SK-N-SH (cell line): ENCODE measurements at regions not wholly inside any gene's neighbourhood (a gene's known extent, or its start where the extent isn't known, plus 50 kb on each side); places are given as distances from the start of the nearest gene placed in this dataset.

Experiments
- CTCF ChIA-PET: fragments of 300-600, 350-600 bp; formaldehyde crosslinking; extraction: SDS; loops from one replicate; lab custom pipeline; 2021; lab: Yijun Ruan, JAX
- POLR2A ChIA-PET: fragments of 350-600 bp; sonication (Branson Sonifier 250); formaldehyde crosslinking; extraction: SDS; loops from one replicate; lab custom pipeline; 2020; ENCODE audit warnings: antibody characterized with exemption, inconsistent platforms; lab: Yijun Ruan, JAX
- DNase-seq: peaks from one replicate; pipeline ENCODE4 v3.0.0; 2012
- H2AFZ ChIP-seq: fragments of 200-600 bp; sonication (generic); 2 replicates; pipeline ENCODE4 v1.8.1; 2016; ENCODE audit warnings: antibody characterized with exemption, mild to moderate bottlenecking, low read depth
- H3F3A ChIP-seq: fragments of 200-600 bp; sonication (generic); replicated peaks from 2 replicates; pipeline ENCODE3; 2016; ENCODE audit warnings: antibody characterized with exemption, mild to moderate bottlenecking; ENCODE audit not compliant: insufficient read depth
- H3K27ac ChIP-seq, 2 experiments: fragments of 200-500 bp in 1 of 2; fragments of 200-600 bp in 1 of 2; sonication (Bioruptor generic) in 1 of 2; sonication (generic), shearing (Covaris generic) in 1 of 2; 2 replicates each; pipeline versions ENCODE4 v1.5.1 to v1.6.1; 2014 to 2016; ENCODE audit warnings: low read depth in 2 of 2, inconsistent platforms in 1 of 2, low read length in 1 of 2, mild to moderate bottlenecking in 1 of 2, mixed read lengths in 1 of 2
- H3K27me3 ChIP-seq: fragments of 200-600 bp; sonication (generic), shearing (Covaris generic); 2 replicates; pipeline ENCODE4 v1.6.1; 2016; ENCODE audit warnings: mixed run types; ENCODE audit not compliant: insufficient read depth
- H3K36me3 ChIP-seq, 2 experiments: fragments of 200-500 bp in 1 of 2; fragments of 200-600 bp in 1 of 2; sonication (Bioruptor generic) in 1 of 2; sonication (generic) in 1 of 2; replicated peaks in 1 of 2; 2 replicates each; pipeline versions ENCODE3 to v1.5.1; 2014 to 2016; ENCODE audit warnings: low read length in 1 of 2, mild to moderate bottlenecking in 1 of 2; ENCODE audit not compliant: insufficient read depth in 2 of 2, control insufficient read depth in 1 of 2
- H3K4me1 ChIP-seq, 2 experiments: fragments of 200-500 bp in 1 of 2; fragments of 200-600 bp in 1 of 2; sonication (Bioruptor generic) in 1 of 2; sonication (generic), shearing (Covaris generic) in 1 of 2; 2 replicates each; pipeline versions ENCODE4 v1.5.1 to v1.6.1; 2014 to 2016; ENCODE audit warnings: low read depth in 1 of 2, low read length in 1 of 2, mixed run types in 1 of 2; ENCODE audit not compliant: insufficient read depth in 2 of 2, control insufficient read depth in 1 of 2
- H3K4me2 ChIP-seq: fragments of 200-600 bp; sonication (generic), shearing (Covaris generic); 2 replicates; pipeline ENCODE4 v1.6.1; 2017; ENCODE audit warnings: mixed run types
- H3K4me3 ChIP-seq, 2 experiments: fragments of 200-500 bp in 1 of 2; fragments of 200-600 bp in 1 of 2; sonication (Bioruptor generic) in 1 of 2; sonication (generic), shearing (Covaris generic) in 1 of 2; 2 replicates each; pipeline versions ENCODE4 v1.5.1 to v1.8.1; 2014 to 2016; ENCODE audit warnings: low read depth in 2 of 2, inconsistent platforms in 1 of 2, low read length in 1 of 2, mild to moderate bottlenecking in 1 of 2, mixed read lengths in 1 of 2, moderate library complexity in 1 of 2
- H3K79me2 ChIP-seq: fragments of 200-600 bp; sonication (generic); 2 replicates; pipeline ENCODE4 v1.8.1; 2017; ENCODE audit warnings: mild to moderate bottlenecking; ENCODE audit not compliant: insufficient read depth
- H3K9ac ChIP-seq: fragments of 200-600 bp; sonication (generic); 2 replicates; pipeline ENCODE4 v1.6.1; 2017; ENCODE audit warnings: mixed run types
- H3K9me2 ChIP-seq: fragments of 200-600 bp; sonication (generic); 2 replicates; pipeline ENCODE4 v1.6.1; 2017; ENCODE audit warnings: mixed run types
- H3K9me3 ChIP-seq: fragments of 200-600 bp; sonication (generic); 2 replicates; pipeline ENCODE4 v1.6.1; 2017; ENCODE audit warnings: mixed run types, mild to moderate bottlenecking, moderate library complexity
- H4K20me1 ChIP-seq: fragments of 200-600 bp; sonication (generic); 2 replicates; pipeline ENCODE4 v1.6.1; 2017; ENCODE audit warnings: mild to moderate bottlenecking, mixed run types; ENCODE audit not compliant: insufficient read depth
- CHD2 ChIP-seq: fragments of 150-350 bp; IDR thresholded peaks from 2 replicates; pipeline ENCODE4 v1.6.1; 2018; ENCODE audit warnings: low read length; ENCODE audit not compliant: partially characterized antibody
- EP300 ChIP-seq, 2 experiments: IDR thresholded peaks; 2 replicates each; pipeline versions ENCODE4 v1.4.0 to v1.6.1; 2012; ENCODE audit warnings: borderline replicate concordance in 1 of 2, low read depth in 1 of 2, low read length in 1 of 2
- FOSL2 ChIP-seq: IDR thresholded peaks from 2 replicates; pipeline ENCODE4 v1.4.0; 2012; ENCODE audit warnings: low read depth, mild to moderate bottlenecking, moderate library complexity, borderline replicate concordance
- FOXJ3 ChIP-seq: sonication (generic); formaldehyde crosslinking; IDR thresholded peaks from 2 replicates; pipeline ENCODE4 v1.5.1; 2020; ENCODE audit warnings: mild to moderate bottlenecking, missing genetic modification reagents
- FOXM1 ChIP-seq: IDR thresholded peaks from 2 replicates; pipeline ENCODE4 v1.4.0; 2012; ENCODE audit warnings: low read depth, mild to moderate bottlenecking
- GATA2 ChIP-seq: sonication (generic); formaldehyde crosslinking; IDR thresholded peaks from 2 replicates; pipeline ENCODE4 v1.5.0; 2020; ENCODE audit warnings: mild to moderate bottlenecking, missing genetic modification reagents
- JUND ChIP-seq: IDR thresholded peaks from 2 replicates; pipeline ENCODE4 v1.4.0; 2012
- MXI1 ChIP-seq: IDR thresholded peaks from 2 replicates; pipeline ENCODE4 v1.6.1; 2012; ENCODE audit warnings: mild to moderate bottlenecking, low read depth, low read length, improper control_type of control experiment
- NRF1 ChIP-seq: IDR thresholded peaks from 2 replicates; pipeline ENCODE4 v1.6.1; 2012; ENCODE audit warnings: low read depth, mild to moderate bottlenecking, low read length
- POLR2AphosphoS5 ChIP-seq: IDR thresholded peaks from 2 replicates; pipeline ENCODE4 v1.6.1; 2012; ENCODE audit warnings: low read depth, low read length
- RCOR1 ChIP-seq: fragments of 150-350 bp; IDR thresholded peaks from 2 replicates; pipeline ENCODE4 v1.6.1; 2017; ENCODE audit warnings: antibody characterized with exemption, low read length
- RFX5 ChIP-seq: IDR thresholded peaks from 2 replicates; pipeline ENCODE4 v1.6.1; 2012; ENCODE audit warnings: mild to moderate bottlenecking, improper control_type of control experiment, low read length
- SMC3 ChIP-seq: IDR thresholded peaks from 2 replicates; pipeline ENCODE4 v1.6.1; 2012; ENCODE audit warnings: low read depth, low read length, improper control_type of control experiment
- TCF12 ChIP-seq: IDR thresholded peaks from 2 replicates; pipeline ENCODE4 v1.4.0; 2012
- TEAD4 ChIP-seq: IDR thresholded peaks from 2 replicates; pipeline ENCODE4 v1.4.0; 2012; ENCODE audit warnings: mild to moderate bottlenecking, borderline replicate concordance; ENCODE audit not compliant: insufficient read depth
- YY1 ChIP-seq: IDR thresholded peaks from 2 replicates; pipeline ENCODE4 v1.4.0; 2012; ENCODE audit warnings: low read depth, mild to moderate bottlenecking
- WGBS: methylation state at CpG from one replicate; pipeline ENCODE4 v1.1.6; 2017; ENCODE audit warnings: low lambda C conversion rate; 5-methylcytosine and 5-hydroxymethylcytosine counted together
- TF ChIP-seq, protein P1 (sequence below): fragments of 150-350 bp; IDR thresholded peaks from 2 replicates; pipeline ENCODE4 v1.6.1; 2016; ENCODE audit warnings: mild to moderate bottlenecking, low read depth, low read length
- TF ChIP-seq, protein P2 (sequence below): IDR thresholded peaks from 2 replicates; pipeline ENCODE4 v1.4.0; 2012; ENCODE audit warnings: low read depth, borderline replicate concordance
- TF ChIP-seq, protein P3 (sequence below): IDR thresholded peaks from 2 replicates; pipeline ENCODE4 v1.4.0; 2012; ENCODE audit warnings: low read depth, borderline replicate concordance
- TF ChIP-seq, protein P4 (sequence below): IDR thresholded peaks from 2 replicates; pipeline ENCODE4 v1.4.0; 2012; ENCODE audit warnings: low read depth
- TF ChIP-seq, protein P5 (sequence below): fragments of 150-350 bp; IDR thresholded peaks from 2 replicates; pipeline ENCODE4 v1.6.1; 2017; ENCODE audit warnings: antibody characterized with exemption, low read length, low read depth, borderline replicate concordance

DNA sequence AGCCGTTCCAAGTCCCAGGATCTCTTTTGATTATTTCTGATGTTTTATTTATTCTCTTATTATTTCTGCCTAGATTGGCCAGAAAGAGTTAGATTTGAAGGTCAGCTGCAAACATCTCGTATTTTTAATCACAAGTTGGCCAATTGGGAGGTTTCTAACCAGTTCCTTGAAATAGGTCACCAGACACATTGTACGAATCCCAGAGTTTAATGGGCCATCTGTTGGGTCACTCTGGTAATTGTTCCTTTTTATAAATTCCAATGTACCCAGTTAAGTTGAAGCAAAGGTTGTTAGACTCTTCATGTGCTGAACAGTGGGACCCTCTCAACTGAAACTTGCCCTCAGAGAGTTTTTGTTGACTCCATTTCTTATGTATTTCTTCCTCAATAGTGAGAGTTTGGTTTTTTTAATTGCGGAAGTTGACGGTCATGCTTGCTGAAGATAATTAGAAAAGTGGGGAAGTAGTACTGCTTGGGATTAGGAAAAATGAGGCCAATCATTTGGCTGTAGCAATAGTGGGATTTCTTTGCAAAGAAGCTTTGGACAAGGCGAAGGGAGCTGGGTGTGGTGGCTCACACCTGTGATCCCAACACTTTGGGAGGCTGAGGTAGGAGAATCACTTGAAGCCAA is 382.7 kb upstream of the RGS6 start:
- no peak for DNase-seq
- Histone ChIP-seq H3K9me3 (no peaks in the 10 kb centered on the region), H3K9me2 (no peaks in the 10 kb centered on the region)
- TF ChIP-seq SMC3: no peak
- TF ChIP-seq, protein P1, sequence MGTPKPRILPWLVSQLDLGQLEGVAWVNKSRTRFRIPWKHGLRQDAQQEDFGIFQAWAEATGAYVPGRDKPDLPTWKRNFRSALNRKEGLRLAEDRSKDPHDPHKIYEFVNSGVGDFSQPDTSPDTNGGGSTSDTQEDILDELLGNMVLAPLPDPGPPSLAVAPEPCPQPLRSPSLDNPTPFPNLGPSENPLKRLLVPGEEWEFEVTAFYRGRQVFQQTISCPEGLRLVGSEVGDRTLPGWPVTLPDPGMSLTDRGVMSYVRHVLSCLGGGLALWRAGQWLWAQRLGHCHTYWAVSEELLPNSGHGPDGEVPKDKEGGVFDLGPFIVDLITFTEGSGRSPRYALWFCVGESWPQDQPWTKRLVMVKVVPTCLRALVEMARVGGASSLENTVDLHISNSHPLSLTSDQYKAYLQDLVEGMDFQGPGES: no peak
- TF ChIP-seq RFX5: no peak
- no peak for TF ChIP-seq CHD2
- TF ChIP-seq, all 33 proteins: peak for 0
- Histone ChIP-seq H3K9ac (no peak overlapping the region), H3K79me2 (peaks cover 36% of the 10 kb centered on the region; the same call in 1 of the 2 replicates), H2AFZ (no peak overlapping the region), H3K4me2 (no peak overlapping the region), H4K20me1 (no peaks in the 10 kb centered on the region), H3K4me3 (no peak overlapping the region), H3K36me3 (peaks cover 0 to 12% of the 10 kb centered on the region in 2 experiments), H3F3A (peaks cover 9% of the 10 kb centered on the region), H3K27ac (no peak overlapping the region), H3K27me3 (no peaks in the 10 kb centered on the region), H3K4me1 (peaks cover 4 to 5% of the 10 kb centered on the region in 2 experiments; a peak in 2 of 4 replicates)
- CTCF ChIA-PET: interaction anchor here (0.5 kb wide), 1 partner anchor 448 kb away, joined by 3 read pairs; no protein-coding TSS in a partner anchor
- WGBS: 97% methylated on average over 6 of the region's 6 CpGs
- POLR2A ChIA-PET: no interaction called here

DNA sequence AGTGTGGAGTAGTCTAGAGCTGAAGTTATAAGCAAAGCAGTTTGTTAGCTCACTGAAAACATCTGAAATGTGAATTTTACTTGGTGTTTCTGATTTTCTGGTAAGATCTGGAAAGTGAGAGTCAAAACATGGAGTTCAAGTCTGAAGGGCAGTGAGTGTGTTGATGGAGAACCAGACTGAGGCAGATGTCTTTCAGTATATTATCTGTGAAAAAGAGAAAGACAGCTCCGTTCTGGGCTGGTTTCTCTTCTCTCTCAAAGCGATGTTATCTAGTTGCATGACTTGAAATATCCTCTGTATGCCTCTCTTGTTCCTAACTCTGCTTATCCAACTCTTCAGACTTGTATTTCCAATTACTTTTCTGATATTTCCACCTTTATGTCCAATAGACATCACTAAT is 381.9 kb upstream of the RGS6 start:
- TF ChIP-seq, protein P2, sequence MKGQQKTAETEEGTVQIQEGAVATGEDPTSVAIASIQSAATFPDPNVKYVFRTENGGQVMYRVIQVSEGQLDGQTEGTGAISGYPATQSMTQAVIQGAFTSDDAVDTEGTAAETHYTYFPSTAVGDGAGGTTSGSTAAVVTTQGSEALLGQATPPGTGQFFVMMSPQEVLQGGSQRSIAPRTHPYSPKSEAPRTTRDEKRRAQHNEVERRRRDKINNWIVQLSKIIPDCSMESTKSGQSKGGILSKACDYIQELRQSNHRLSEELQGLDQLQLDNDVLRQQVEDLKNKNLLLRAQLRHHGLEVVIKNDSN: no peak
- TF ChIP-seq GATA2 (CRISPR knock-in tag): no peak
- TF ChIP-seq, protein P1: no peak
- TF ChIP-seq TCF12: no peak
- TF ChIP-seq YY1: no peak
- no peak for TF ChIP-seq FOXJ3 (CRISPR knock-in tag)
- TF ChIP-seq MXI1: no peak
- no peak for TF ChIP-seq FOXM1
- TF ChIP-seq, protein P3, sequence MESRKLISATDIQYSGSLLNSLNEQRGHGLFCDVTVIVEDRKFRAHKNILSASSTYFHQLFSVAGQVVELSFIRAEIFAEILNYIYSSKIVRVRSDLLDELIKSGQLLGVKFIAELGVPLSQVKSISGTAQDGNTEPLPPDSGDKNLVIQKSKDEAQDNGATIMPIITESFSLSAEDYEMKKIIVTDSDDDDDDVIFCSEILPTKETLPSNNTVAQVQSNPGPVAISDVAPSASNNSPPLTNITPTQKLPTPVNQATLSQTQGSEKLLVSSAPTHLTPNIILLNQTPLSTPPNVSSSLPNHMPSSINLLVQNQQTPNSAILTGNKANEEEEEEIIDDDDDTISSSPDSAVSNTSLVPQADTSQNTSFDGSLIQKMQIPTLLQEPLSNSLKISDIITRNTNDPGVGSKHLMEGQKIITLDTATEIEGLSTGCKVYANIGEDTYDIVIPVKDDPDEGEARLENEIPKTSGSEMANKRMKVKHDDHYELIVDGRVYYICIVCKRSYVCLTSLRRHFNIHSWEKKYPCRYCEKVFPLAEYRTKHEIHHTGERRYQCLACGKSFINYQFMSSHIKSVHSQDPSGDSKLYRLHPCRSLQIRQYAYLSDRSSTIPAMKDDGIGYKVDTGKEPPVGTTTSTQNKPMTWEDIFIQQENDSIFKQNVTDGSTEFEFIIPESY: no peak
- TF ChIP-seq FOSL2: no peak
- TF ChIP-seq, protein P4, sequence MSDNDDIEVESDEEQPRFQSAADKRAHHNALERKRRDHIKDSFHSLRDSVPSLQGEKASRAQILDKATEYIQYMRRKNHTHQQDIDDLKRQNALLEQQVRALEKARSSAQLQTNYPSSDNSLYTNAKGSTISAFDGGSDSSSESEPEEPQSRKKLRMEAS: no peak
- no peak for TF ChIP-seq NRF1
- TF ChIP-seq TEAD4: no peak
- no peak for TF ChIP-seq RCOR1
- TF ChIP-seq POLR2AphosphoS5: no peak
- no peak for TF ChIP-seq JUND
- TF ChIP-seq EP300 (IDR thresholded peaks at IDR 0.05; ENCODE audit: borderline replicate concordance in 1 of 2, low read depth in 1 of 2, low read length in 1 of 2): no peak
- no peak for TF ChIP-seq CHD2
- TF ChIP-seq, protein P5, sequence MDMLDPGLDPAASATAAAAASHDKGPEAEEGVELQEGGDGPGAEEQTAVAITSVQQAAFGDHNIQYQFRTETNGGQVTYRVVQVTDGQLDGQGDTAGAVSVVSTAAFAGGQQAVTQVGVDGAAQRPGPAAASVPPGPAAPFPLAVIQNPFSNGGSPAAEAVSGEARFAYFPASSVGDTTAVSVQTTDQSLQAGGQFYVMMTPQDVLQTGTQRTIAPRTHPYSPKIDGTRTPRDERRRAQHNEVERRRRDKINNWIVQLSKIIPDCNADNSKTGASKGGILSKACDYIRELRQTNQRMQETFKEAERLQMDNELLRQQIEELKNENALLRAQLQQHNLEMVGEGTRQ: no peak
- Histone ChIP-seq H4K20me1 (no peaks in the 10 kb centered on the region), H3K4me3 (no peak overlapping the region), H3K79me2 (peaks cover 40% of the 10 kb centered on the region; the same call in 1 of the 2 replicates), H3K27ac (peak overlapping the region in 1 of 2 experiments; percentile 53; a peak in 2 of 4 replicates), H3K9me2 (no peaks in the 10 kb centered on the region), H3K4me1 (peaks cover 4 to 9% of the 10 kb centered on the region in 2 experiments; a peak in 3 of 4 replicates), H3K36me3 (peaks cover 0 to 18% of the 10 kb centered on the region in 2 experiments), H3F3A (peaks cover 7% of the 10 kb centered on the region), H3K9ac (no peak overlapping the region), H3K4me2 (no peak overlapping the region), H2AFZ (no peak overlapping the region), H3K27me3 (no peaks in the 10 kb centered on the region), H3K9me3 (no peaks in the 10 kb centered on the region)
- CTCF ChIA-PET: no interaction called here
- no peak for DNase-seq
- 96% methylated on average over 2 of the region's 2 CpGs for WGBS
- POLR2A ChIA-PET: no interaction called here
